Body of pancreas (tissue), 4 donors: ENCODE measurements at regions not wholly inside any gene's neighbourhood (a gene's known extent, or its start where the extent isn't known, plus 50 kb on each side); places are given as distances from the start of the nearest gene placed in this dataset.
"Not testable (repeated sequence)": the region's sequence is repeated elsewhere in the genome, so short reads cannot be mapped to it uniquely, and the experiment has no call there.

ENCODE experiments used
- ATAC-seq: fragments of 150-250 bp; one replicate; pipeline ENCODE4 v1.9.1; 2016
- DNase-seq, 4 donors: peaks; one replicate each; pipeline ENCODE4 v3.0.0-alpha.2; 2019
- H3K27ac ChIP-seq, 4 donors: fragments of 200-600 bp; sonication (generic); 1 replicate in 3 of 4; 2 replicates in 1 of 4; pipeline versions ENCODE4 v1.5.1 to v1.6.1; 2016 to 2019; ENCODE audit warnings: mild to moderate bottlenecking in 1 of 4, mixed read lengths in 1 of 4, moderate library complexity in 1 of 4
- H3K27me3 ChIP-seq, 2 donors: fragments of 200-600 bp; sonication (generic); one replicate each; pipeline ENCODE4 v1.6.0; 2016; ENCODE audit warnings: mild to moderate bottlenecking in 1 of 2
- H3K36me3 ChIP-seq, 2 donors: fragments of 200-600 bp; sonication (generic); replicated peaks in 1 of 2; 2 replicates each; pipeline ENCODE4 v1.5.1; 2016; ENCODE audit warnings: low read depth in 2 of 2; ENCODE audit not compliant: insufficient read depth in 1 of 2
- H3K4me1 ChIP-seq: fragments of 200-600 bp; sonication (generic); one replicate; pipeline ENCODE4 v1.6.0; 2016
- H3K4me3 ChIP-seq, 2 donors: fragments of 200-600 bp; sonication (generic); 1 replicate in 1 of 2; 2 replicates in 1 of 2; pipeline ENCODE4 v1.5.1; 2016 to 2019
- H3K9me3 ChIP-seq, 3 donors: fragments of 200-600 bp; sonication (generic); 1 replicate in 2 of 3; 2 replicates in 1 of 3; pipeline ENCODE4 v1.5.1; 2016
- CTCF ChIP-seq, 7 experiments: fragments of 450-650 bp in 4 of 7; fragments of 200-600 bp in 3 of 7; sonication (generic) in 3 of 7; IDR thresholded peaks; one replicate each; pipeline ENCODE4 v1.5.1; 2016 to 2019; ENCODE audit warnings: antibody characterized with exemption in 7 of 7
- POLR2A ChIP-seq, 3 donors: fragments of 450-650 bp; IDR thresholded peaks; one replicate each; pipeline ENCODE4 v1.6.1; 2016; ENCODE audit warnings: antibody characterized with exemption in 3 of 3, mild to moderate bottlenecking in 2 of 3
- WGBS, 2 donors: methylation state at CpG; one replicate each; pipeline ENCODE4 v1.1.5; 2017; 5-methylcytosine and 5-hydroxymethylcytosine counted together
- intact Hi-C: fragments of 100-400 bp; cut with DNase I; formaldehyde crosslinking; loops from one replicate; pipeline ENCODE4 v1.15.1; 2023

- intact Hi-C loops = no loop called here
- Histone ChIP-seq H3K36me3 (no peaks in the 10 kb centered on the region), H3K9me3 (no peaks in the 10 kb centered on the region), H3K4me3 (no peak overlapping the region), H3K4me1 (no peaks in the 10 kb centered on the region), H3K27me3 (no peaks in the 10 kb centered on the region), H3K27ac (no peak overlapping the region)
- TF ChIP-seq POLR2A (IDR thresholded peaks at IDR 0.05) (no peak), CTCF (IDR thresholded peaks at IDR 0.05) (no peak)
- ATAC-seq (no peak), DNase-seq (no peak)
These were observed 282.9 kb upstream of the ATXN7L3B start for GRCh38 chr12:74254784-74255183.

- no peak for ATAC-seq
- no peak for DNase-seq
- TF ChIP-seq CTCF (IDR thresholded peaks at IDR 0.05) (no peak), POLR2A (IDR thresholded peaks at IDR 0.05) (no peak)
- intact Hi-C loops = no loop called here
- no peaks in the 10 kb centered on the region for H3K9me3 ChIP-seq
- no peaks in the 10 kb centered on the region for H3K4me1 ChIP-seq
- no peak overlapping the region for H3K27ac ChIP-seq
- no peaks in the 10 kb centered on the region for H3K27me3 ChIP-seq
- H3K4me3 ChIP-seq = no peak overlapping the region
- 71 to 79% methylated on average over 1 of the region's 1 CpG for WGBS, 2 donors
- H3K36me3 ChIP-seq = no peaks in the 10 kb centered on the region
These were observed 278.4 kb upstream of the ATXN7L3B start for GRCh38 chr12:74259199-74259598.

- no peak for ATAC-seq
- H3K9me3 ChIP-seq = no peaks in the 10 kb centered on the region
- no peaks in the 10 kb centered on the region for H3K4me1 ChIP-seq
- H3K4me3 ChIP-seq = no peak overlapping the region
- TF ChIP-seq CTCF (IDR thresholded peaks at IDR 0.05) = no peak
- TF ChIP-seq POLR2A (IDR thresholded peaks at IDR 0.05) = no peak
- intact Hi-C loops = no loop called here
- DNase-seq = no peak
- WGBS, 2 donors = 91 to 92% methylated on average over 8 to 15 of the region's 15 CpGs
- H3K36me3 ChIP-seq = no peaks in the 10 kb centered on the region
- no peak overlapping the region for H3K27ac ChIP-seq
- H3K27me3 ChIP-seq = no peaks in the 10 kb centered on the region
These were observed 272.9 kb upstream of the ATXN7L3B start for GRCh38 chr12:74264692-74265091.

GRCh38 chr12:74269355-74269754 is 268.3 kb upstream of the ATXN7L3B start:
- DNase-seq, H3K27ac ChIP-seq, H3K4me1 ChIP-seq, H3K27me3 ChIP-seq, ATAC-seq, intact Hi-C loops, H3K9me3 ChIP-seq, H3K36me3 ChIP-seq, H3K4me3 ChIP-seq: not testable (repeated sequence)
- WGBS, 2 donors = 82% methylated on average over 8 of the region's 8 CpGs

- WGBS, 2 donors = 78 to 87% methylated on average over 5 of the region's 5 CpGs
- intact Hi-C loops = no loop called here
These were observed 257.4 kb upstream of the ATXN7L3B start for GRCh38 chr12:74280156-74280655.

GRCh38 chr12:74281401-74282180 is 256.0 kb upstream of the ATXN7L3B start:
- ATAC-seq = not testable (repeated sequence)
- whole genome bisulfite sequencing, 2 donors = 88 to 89% methylated on average over 2 of the region's 2 CpGs

More at GRCh38 chr12:74280156-74280655, 257.4 kb upstream of the ATXN7L3B start:
- Histone ChIP-seq H3K27ac (no peak overlapping the region), H3K9me3 (no peaks in the 10 kb centered on the region), H3K4me1 (no peaks in the 10 kb centered on the region), H3K4me3 (no peak overlapping the region), H3K27me3 (no peaks in the 10 kb centered on the region), H3K36me3 (no peaks in the 10 kb centered on the region)
- no peak for ATAC-seq
- TF ChIP-seq POLR2A (IDR thresholded peaks at IDR 0.05) (no peak), CTCF (IDR thresholded peaks at IDR 0.05) (no peak)
- DNase-seq = no peak

More at GRCh38 chr12:74281401-74282180, 256.0 kb upstream of the ATXN7L3B start:
- H3K36me3 ChIP-seq, H3K27ac ChIP-seq, H3K4me3 ChIP-seq, intact Hi-C loops, H3K27me3 ChIP-seq, H3K9me3 ChIP-seq, DNase-seq, H3K4me1 ChIP-seq: not testable (repeated sequence)
